ENCODE measurements at regions not wholly inside any gene's neighbourhood (a gene's known extent, or its start where the extent isn't known, plus 50 kb on each side); places are given as distances from the start of the nearest gene placed in this dataset.

GRCh38 chrX:94162971-94163370 lies 489.0 kb downstream of the FAM133A start:
- no peak for TF ChIP-seq CTCF (IDR thresholded peaks at IDR 0.05)
- no peak for TF ChIP-seq ZFX (IDR thresholded peaks at IDR 0.05; ENCODE audit: borderline replicate concordance)
